Osteoblast (primary cell): ENCODE measurements at regions not wholly inside any gene's neighbourhood (a gene's known extent, or its start where the extent isn't known, plus 50 kb on each side); places are given as distances from the start of the nearest gene placed in this dataset.

ENCODE experiments used
- DNase-seq: peaks from one replicate; pipeline ENCODE4 v3.0.0; 2011; ENCODE audit warnings: low spot score, mixed read lengths; ENCODE audit not compliant: insufficient read length; ENCODE audit errors: missing footprints
- H2AFZ ChIP-seq: 2 replicates; pipeline ENCODE4 v1.6.0; 2011; ENCODE audit warnings: mild to moderate bottlenecking, low read length
- H3K27ac ChIP-seq: 2 replicates; pipeline ENCODE4 v1.5.1; 2011; ENCODE audit warnings: mild to moderate bottlenecking, low read depth, low read length, moderate library complexity
- H3K27me3 ChIP-seq: 2 replicates; pipeline ENCODE4 v1.6.0; 2012; ENCODE audit warnings: mild to moderate bottlenecking, control low read depth, inconsistent platforms, low read length, moderate library complexity; ENCODE audit not compliant: insufficient read depth
- H3K36me3 ChIP-seq: 2 replicates; pipeline ENCODE4 v1.5.1; 2011; ENCODE audit warnings: mild to moderate bottlenecking, low read length, control low read depth, moderate library complexity; ENCODE audit not compliant: insufficient read depth
- H3K4me1 ChIP-seq: 2 replicates; pipeline ENCODE4 v1.5.1; 2011; ENCODE audit warnings: mild to moderate bottlenecking, low read length, control low read depth, moderate library complexity; ENCODE audit not compliant: insufficient read depth
- H3K4me2 ChIP-seq: 2 replicates; pipeline ENCODE4 v1.6.0; 2011; ENCODE audit warnings: mild to moderate bottlenecking, low read length; ENCODE audit not compliant: insufficient read depth
- H3K4me3 ChIP-seq: fragments of 200-600 bp; sonication (generic); 3 replicates; pipeline ENCODE4 v1.5.1; 2012; ENCODE audit warnings: mild to moderate bottlenecking, low read length, inconsistent platforms; ENCODE audit not compliant: insufficient read depth
- H3K79me2 ChIP-seq: 2 replicates; pipeline ENCODE4 v1.6.0; 2012; ENCODE audit warnings: mild to moderate bottlenecking, low read length, control low read depth, inconsistent platforms; ENCODE audit not compliant: insufficient read depth
- H3K9me3 ChIP-seq: 2 replicates; pipeline ENCODE4 v1.5.1; 2011; ENCODE audit warnings: low read depth, low read length, control low read depth
- H4K20me1 ChIP-seq: 2 replicates; pipeline ENCODE4 v1.6.0; 2012; ENCODE audit warnings: mild to moderate bottlenecking, low read length, control low read depth; ENCODE audit not compliant: insufficient read depth
- CTCF ChIP-seq: IDR thresholded peaks from 2 replicates; pipeline ENCODE4 v1.5.1; 2011; ENCODE audit warnings: mild to moderate bottlenecking, low read depth, low read length, moderate library complexity; ENCODE audit errors: extremely low read depth

GRCh38 chr9:3597792-3598191 is 72.0 kb upstream of the RFX3 start:
- H3K9me3 ChIP-seq: no peaks in the 10 kb centered on the region
- DNase-seq: no peak
- no peak overlapping the region for H3K4me2 ChIP-seq
- H3K4me1 ChIP-seq: no peaks in the 10 kb centered on the region
- TF ChIP-seq CTCF: no peak
- H3K79me2 ChIP-seq: no peaks in the 10 kb centered on the region
- no peaks in the 10 kb centered on the region for H3K27me3 ChIP-seq
- H3K36me3 ChIP-seq: no peaks in the 10 kb centered on the region
- no peaks in the 10 kb centered on the region for H4K20me1 ChIP-seq
- no peak overlapping the region for H2AFZ ChIP-seq
- no peak overlapping the region for H3K27ac ChIP-seq
- no peak overlapping the region for H3K4me3 ChIP-seq

GRCh38 chr9:3586066-3586465 is 60.3 kb upstream of the RFX3 start:
- Histone ChIP-seq H3K27me3 (no peaks in the 10 kb centered on the region), H3K9me3 (peaks cover 2% of the 10 kb centered on the region), H3K36me3 (no peaks in the 10 kb centered on the region), H3K27ac (no peak overlapping the region), H3K4me1 (no peaks in the 10 kb centered on the region), H3K79me2 (no peaks in the 10 kb centered on the region), H2AFZ (no peak overlapping the region), H3K4me3 (no peak overlapping the region), H3K4me2 (no peak overlapping the region), H4K20me1 (no peaks in the 10 kb centered on the region)
- DNase-seq: no peak
- TF ChIP-seq CTCF: no peak

DNA sequence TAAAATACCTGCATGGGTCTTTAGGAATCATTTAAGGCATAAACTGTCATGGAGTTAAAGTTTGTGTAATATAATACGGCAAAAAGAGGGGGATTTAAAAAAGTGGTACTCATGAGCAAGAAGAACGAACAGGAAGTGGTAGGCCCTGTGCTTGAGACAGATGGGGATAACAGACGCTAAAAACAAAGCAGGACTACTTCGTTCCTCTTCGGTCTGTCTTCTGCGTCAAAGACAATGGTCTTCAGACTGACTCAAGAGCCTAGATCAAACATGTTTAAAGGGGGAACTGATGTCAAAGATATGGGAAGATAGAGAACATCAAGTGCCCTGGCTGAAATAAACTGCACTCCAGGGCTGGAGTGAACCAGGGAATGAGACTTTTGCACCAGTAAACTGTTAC is 59.8 kb upstream of the RFX3 start:
- Histone ChIP-seq H3K4me2 (no peak overlapping the region), H3K9me3 (peaks cover 2% of the 10 kb centered on the region), H3K36me3 (no peaks in the 10 kb centered on the region), H3K4me3 (no peak overlapping the region), H3K27ac (no peak overlapping the region), H3K27me3 (no peaks in the 10 kb centered on the region), H3K4me1 (no peaks in the 10 kb centered on the region), H2AFZ (no peak overlapping the region), H4K20me1 (no peaks in the 10 kb centered on the region), H3K79me2 (no peaks in the 10 kb centered on the region)
- TF ChIP-seq CTCF: no peak
- DNase-seq: no peak

DNA sequence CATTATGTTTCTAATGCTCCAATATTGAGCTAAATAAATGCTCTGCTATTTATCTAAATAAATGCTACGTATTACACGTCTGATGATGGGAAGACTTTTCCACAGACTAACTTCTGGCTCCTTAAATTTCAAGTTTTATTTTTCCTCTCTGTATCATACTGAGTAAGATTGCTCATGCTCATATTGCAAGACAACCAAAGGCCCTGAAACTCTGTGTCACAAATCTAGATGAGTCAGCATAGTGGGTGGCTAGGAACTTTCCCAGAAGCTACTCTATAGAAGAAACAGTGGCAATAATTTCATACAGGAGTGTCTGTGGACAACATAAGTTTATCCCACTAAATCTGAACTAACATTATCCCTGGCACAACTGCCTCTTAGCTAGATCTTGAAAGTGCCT is 53.0 kb upstream of the RFX3 start:
- Histone ChIP-seq H3K36me3 (no peaks in the 10 kb centered on the region), H3K4me3 (no peak overlapping the region), H3K79me2 (no peaks in the 10 kb centered on the region), H2AFZ (no peak overlapping the region), H3K27ac (peak overlapping the region; percentile 27), H4K20me1 (no peaks in the 10 kb centered on the region), H3K4me1 (peaks cover 3% of the 10 kb centered on the region), H3K9me3 (no peaks in the 10 kb centered on the region), H3K27me3 (no peaks in the 10 kb centered on the region), H3K4me2 (peak overlapping the region; percentile 17)
- TF ChIP-seq CTCF: no peak
- peak; percentile 93 for DNase-seq
